Mesenchymal stem cell (in vitro differentiated cells and primary cell): ENCODE measurements at regions not wholly inside any gene's neighbourhood (a gene's known extent, or its start where the extent isn't known, plus 50 kb on each side); places are given as distances from the start of the nearest gene placed in this dataset.

ENCODE experiments used
- DNase-seq: peaks from one replicate; pipeline ENCODE4 v3.0.0-alpha.2; 2013
- H2AFZ ChIP-seq: one replicate; pipeline ENCODE4 v1.6.1; 2013; ENCODE audit warnings: low read depth, mild to moderate bottlenecking, control low read depth, inconsistent platforms, low read length, moderate library complexity
- H2AK5ac ChIP-seq: 2 replicates; pipeline ENCODE4 v1.6.1; 2013; ENCODE audit warnings: low read length, moderate library complexity, mild to moderate bottlenecking, inconsistent platforms; ENCODE audit not compliant: severe bottlenecking
- H2BK120ac ChIP-seq: one replicate; pipeline ENCODE4 v1.6.1; 2013; ENCODE audit warnings: low read depth, mild to moderate bottlenecking, inconsistent platforms, low read length, moderate library complexity
- H2BK12ac ChIP-seq, 2 experiments: one replicate each; pipeline ENCODE4 v1.6.1; 2013; ENCODE audit warnings: inconsistent platforms in 2 of 2, low read length in 2 of 2, mild to moderate bottlenecking in 2 of 2, moderate library complexity in 2 of 2, control low read depth in 1 of 2
- H2BK15ac ChIP-seq: one replicate; pipeline ENCODE4 v1.6.1; 2013; ENCODE audit warnings: mild to moderate bottlenecking, low read depth, inconsistent platforms; ENCODE audit not compliant: poor library complexity, severe bottlenecking
- H2BK5ac ChIP-seq: 2 replicates; pipeline ENCODE4 v1.6.1; 2013; ENCODE audit warnings: low read depth, mild to moderate bottlenecking, low read length, control low read depth, inconsistent platforms; ENCODE audit not compliant: poor library complexity, severe bottlenecking
- H3K14ac ChIP-seq, 2 experiments: one replicate each; pipeline ENCODE4 v1.6.1; 2013; ENCODE audit warnings: inconsistent platforms in 2 of 2, low read length in 2 of 2, control low read depth in 1 of 2, mild to moderate bottlenecking in 1 of 2, moderate library complexity in 1 of 2
- H3K18ac ChIP-seq, 2 experiments: one replicate each; pipeline ENCODE4 v1.6.1; 2013; ENCODE audit warnings: inconsistent platforms in 2 of 2, low read length in 2 of 2, control low read depth in 1 of 2, low read depth in 1 of 2, mild to moderate bottlenecking in 1 of 2
- H3K23ac ChIP-seq, 2 experiments: one replicate each; pipeline ENCODE4 v1.6.1; 2013; ENCODE audit warnings: inconsistent platforms in 2 of 2, low read length in 2 of 2, mild to moderate bottlenecking in 2 of 2, moderate library complexity in 2 of 2, control low read depth in 1 of 2
- H3K27ac ChIP-seq: 2 replicates; pipeline ENCODE4 v1.5.1; 2013; ENCODE audit warnings: mild to moderate bottlenecking, moderate library complexity, low read length, control low read depth, inconsistent platforms; ENCODE audit not compliant: poor library complexity, severe bottlenecking
- H3K27me3 ChIP-seq, 2 experiments: 2 replicates each; pipeline versions ENCODE4 v1.6.1 to v1.7.0; 2013; ENCODE audit warnings: low read length in 2 of 2, mild to moderate bottlenecking in 2 of 2, moderate library complexity in 2 of 2, control low read depth in 1 of 2, inconsistent platforms in 1 of 2; ENCODE audit not compliant: control insufficient read depth in 1 of 2, insufficient read depth in 1 of 2
- H3K36me3 ChIP-seq, 2 experiments: 2 replicates each; pipeline versions ENCODE4 v1.6.1 to v1.7.0; 2013; ENCODE audit warnings: low read length in 2 of 2, control low read depth in 1 of 2, inconsistent platforms in 1 of 2, low read depth in 1 of 2, mild to moderate bottlenecking in 1 of 2; ENCODE audit not compliant: insufficient read depth in 2 of 2, control insufficient read depth in 1 of 2
- H3K4ac ChIP-seq, 2 experiments: one replicate each; pipeline ENCODE4 v1.6.1; 2013; ENCODE audit warnings: inconsistent platforms in 2 of 2, low read length in 2 of 2, mild to moderate bottlenecking in 2 of 2, moderate library complexity in 2 of 2, control low read depth in 1 of 2, low read depth in 1 of 2
- H3K4me1 ChIP-seq: 2 replicates; pipeline ENCODE4 v1.6.1; 2013; ENCODE audit warnings: low read depth, low read length, control low read depth; ENCODE audit not compliant: control insufficient read depth, insufficient read depth
- H3K4me2 ChIP-seq: 2 replicates; pipeline ENCODE4 v1.6.1; 2013; ENCODE audit warnings: low read length, mild to moderate bottlenecking, inconsistent platforms; ENCODE audit not compliant: poor library complexity, severe bottlenecking
- H3K4me3 ChIP-seq, 2 experiments: 2 replicates each; pipeline versions ENCODE4 v1.5.1 to v1.7.0; 2013; ENCODE audit warnings: low read length in 2 of 2, mild to moderate bottlenecking in 2 of 2, control low read depth in 1 of 2, low read depth in 1 of 2; ENCODE audit not compliant: insufficient read depth in 1 of 2
- H3K79me1 ChIP-seq: replicated peaks from 2 replicates; pipeline ENCODE4 v1.6.1; 2013; ENCODE audit warnings: mild to moderate bottlenecking, control low read depth, low read length, inconsistent platforms; ENCODE audit not compliant: poor library complexity, severe bottlenecking
- H3K9ac ChIP-seq: 2 replicates; pipeline ENCODE4 v1.7.0; 2013; ENCODE audit warnings: mild to moderate bottlenecking, low read length, moderate library complexity
- H3K9me3 ChIP-seq: 2 replicates; pipeline ENCODE4 v1.7.0; 2013; ENCODE audit warnings: mild to moderate bottlenecking, low read length; ENCODE audit not compliant: control insufficient read depth
- H4K8ac ChIP-seq: one replicate; pipeline ENCODE4 v1.6.1; 2013; ENCODE audit warnings: inconsistent platforms, mild to moderate bottlenecking, low read length, moderate library complexity
- H4K91ac ChIP-seq: one replicate; pipeline ENCODE4 v1.6.1; 2013; ENCODE audit warnings: mild to moderate bottlenecking, low read length, inconsistent platforms
- WGBS: methylation state at CpG from one replicate; pipeline ENCODE4 v1.1.7; 2013; ENCODE audit warnings: mixed read lengths; 5-methylcytosine and 5-hydroxymethylcytosine counted together

DNA sequence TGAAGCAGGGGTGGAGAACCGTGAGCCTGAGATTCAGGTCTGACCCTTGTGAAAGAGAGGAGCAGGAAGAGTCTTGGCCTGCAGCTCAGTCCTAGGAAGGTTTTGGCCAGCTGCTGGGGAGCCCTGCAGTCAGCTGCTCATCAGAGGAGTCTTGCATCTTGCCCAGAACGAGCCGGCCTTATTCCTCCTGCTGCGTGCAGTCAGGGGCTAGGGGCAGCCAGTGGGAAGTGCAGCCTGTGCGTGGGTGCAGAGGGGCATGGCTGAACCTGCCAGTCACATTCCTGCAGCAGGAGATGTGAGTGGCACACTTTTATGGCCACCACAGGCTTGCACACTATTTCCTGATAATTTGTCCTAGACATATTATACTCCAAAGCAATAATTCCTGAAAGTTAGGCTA, 278.7 kb downstream of the NPR3 start:
- Histone ChIP-seq H3K36me3 (no peaks in the 10 kb centered on the region), H2BK15ac (no peak overlapping the region), H3K79me1 (no peaks in the 10 kb centered on the region), H2AFZ (no peak overlapping the region), H2BK120ac (no peak overlapping the region), H3K9me3 (no peaks in the 10 kb centered on the region), H3K23ac (no peak overlapping the region), H3K18ac (no peak overlapping the region), H2BK5ac (no peak overlapping the region), H3K4me1 (peaks cover 2% of the 10 kb centered on the region), H2BK12ac (no peak overlapping the region), H3K4ac (no peak overlapping the region), H3K4me3 (no peak overlapping the region), H3K27me3 (no peaks in the 10 kb centered on the region), H4K8ac (no peak overlapping the region), H4K91ac (no peak overlapping the region), H3K27ac (no peak overlapping the region), H2AK5ac (no peak overlapping the region), H3K14ac (no peak overlapping the region), H3K9ac (no peak overlapping the region), H3K4me2 (no peak overlapping the region)
- no peak for DNase-seq
- WGBS, result 89% methylated on average over 5 of the region's 5 CpGs

GRCh38 chr5:32990593-32991420, 279.7 kb downstream of the NPR3 start:
- no peaks in the 10 kb centered on the region for H3K36me3 ChIP-seq
- 76% methylated on average over 7 of the region's 13 CpGs for WGBS
- no peak overlapping the region for H4K91ac ChIP-seq
- no peaks in the 10 kb centered on the region for H3K4me1 ChIP-seq
- H2AK5ac ChIP-seq, result no peak overlapping the region
- no peak overlapping the region for H3K18ac ChIP-seq
- H3K27me3 ChIP-seq, result no peaks in the 10 kb centered on the region
- no peak overlapping the region for H3K14ac ChIP-seq
- H2AFZ ChIP-seq, result no peak overlapping the region
- H3K4me3 ChIP-seq, result peak overlapping the region in 1 of 2 experiments; percentile 9
- H4K8ac ChIP-seq, result no peak overlapping the region
- no peak overlapping the region for H2BK12ac ChIP-seq
- no peaks in the 10 kb centered on the region for H3K79me1 ChIP-seq
- no peak for DNase-seq
- peak overlapping the region in 1 of 2 experiments; percentile 11 for H3K23ac ChIP-seq
- H2BK5ac ChIP-seq, result no peak overlapping the region
- H3K9ac ChIP-seq, result peak overlapping the region; percentile 24
- no peak overlapping the region for H2BK15ac ChIP-seq
- no peak overlapping the region for H3K4ac ChIP-seq
- no peak overlapping the region for H3K27ac ChIP-seq
- H3K4me2 ChIP-seq, result no peak overlapping the region
- H3K9me3 ChIP-seq, result no peaks in the 10 kb centered on the region
- no peak overlapping the region for H2BK120ac ChIP-seq

- H2AK5ac ChIP-seq, result no peak overlapping the region
- H4K8ac ChIP-seq, result no peak overlapping the region
- no peak overlapping the region for H3K27ac ChIP-seq
- H3K4me3 ChIP-seq, result no peak overlapping the region
- no peak overlapping the region for H2BK120ac ChIP-seq
- no peak overlapping the region for H2BK12ac ChIP-seq
- no peak overlapping the region for H2BK5ac ChIP-seq
- no peak overlapping the region for H3K14ac ChIP-seq
- H2BK15ac ChIP-seq, result no peak overlapping the region
- H2AFZ ChIP-seq, result no peak overlapping the region
- H3K4me2 ChIP-seq, result no peak overlapping the region
- DNase-seq, result no peak
- no peak overlapping the region for H3K4ac ChIP-seq
- no peaks in the 10 kb centered on the region for H3K4me1 ChIP-seq
- no peaks in the 10 kb centered on the region for H3K27me3 ChIP-seq
- H3K9ac ChIP-seq, result peak overlapping the region; percentile 24
- no peaks in the 10 kb centered on the region for H3K79me1 ChIP-seq
- H3K36me3 ChIP-seq, result no peaks in the 10 kb centered on the region
- no peak overlapping the region for H3K18ac ChIP-seq
- H4K91ac ChIP-seq, result no peak overlapping the region
- 97% methylated on average over 7 of the region's 9 CpGs for WGBS
- H3K9me3 ChIP-seq, result no peaks in the 10 kb centered on the region
- H3K23ac ChIP-seq, result no peak overlapping the region
Measured at GRCh38 chr5:32991421-32991815, 280.3 kb downstream of the NPR3 start.

GRCh38 chr5:32996336-32996735, 285.2 kb downstream of the NPR3 start:
- H2AK5ac ChIP-seq, result no peak overlapping the region
- no peak overlapping the region for H2BK12ac ChIP-seq
- no peak overlapping the region for H2BK120ac ChIP-seq
- no peak overlapping the region for H3K18ac ChIP-seq
- H3K9ac ChIP-seq, result no peak overlapping the region
- no peak overlapping the region for H3K14ac ChIP-seq
- no peak overlapping the region for H3K4me2 ChIP-seq
- no peaks in the 10 kb centered on the region for H3K79me1 ChIP-seq
- no peak overlapping the region for H2AFZ ChIP-seq
- H3K9me3 ChIP-seq, result peaks cover 16% of the 10 kb centered on the region
- H2BK15ac ChIP-seq, result no peak overlapping the region
- no peak overlapping the region for H3K27ac ChIP-seq
- no peaks in the 10 kb centered on the region for H3K4me1 ChIP-seq
- 44% methylated on average over 1 of the region's 1 CpG for WGBS
- no peak overlapping the region for H2BK5ac ChIP-seq
- no peak overlapping the region for H3K23ac ChIP-seq
- no peak overlapping the region for H4K8ac ChIP-seq
- no peak for DNase-seq
- H3K36me3 ChIP-seq, result no peaks in the 10 kb centered on the region
- H3K4ac ChIP-seq, result no peak overlapping the region
- no peak overlapping the region for H4K91ac ChIP-seq
- H3K27me3 ChIP-seq, result no peaks in the 10 kb centered on the region
- H3K4me3 ChIP-seq, result no peak overlapping the region
